Smooth muscle cell of the brain vasculature (primary cell): ENCODE measurements at regions not wholly inside any gene's neighbourhood (a gene's known extent, or its start where the extent isn't known, plus 50 kb on each side); places are given as distances from the start of the nearest gene placed in this dataset.

Source experiments
- DNase-seq: peaks from one replicate; pipeline ENCODE4 v3.0.0-alpha.2; 2012; ENCODE audit warnings: low read depth, low spot score

DNA sequence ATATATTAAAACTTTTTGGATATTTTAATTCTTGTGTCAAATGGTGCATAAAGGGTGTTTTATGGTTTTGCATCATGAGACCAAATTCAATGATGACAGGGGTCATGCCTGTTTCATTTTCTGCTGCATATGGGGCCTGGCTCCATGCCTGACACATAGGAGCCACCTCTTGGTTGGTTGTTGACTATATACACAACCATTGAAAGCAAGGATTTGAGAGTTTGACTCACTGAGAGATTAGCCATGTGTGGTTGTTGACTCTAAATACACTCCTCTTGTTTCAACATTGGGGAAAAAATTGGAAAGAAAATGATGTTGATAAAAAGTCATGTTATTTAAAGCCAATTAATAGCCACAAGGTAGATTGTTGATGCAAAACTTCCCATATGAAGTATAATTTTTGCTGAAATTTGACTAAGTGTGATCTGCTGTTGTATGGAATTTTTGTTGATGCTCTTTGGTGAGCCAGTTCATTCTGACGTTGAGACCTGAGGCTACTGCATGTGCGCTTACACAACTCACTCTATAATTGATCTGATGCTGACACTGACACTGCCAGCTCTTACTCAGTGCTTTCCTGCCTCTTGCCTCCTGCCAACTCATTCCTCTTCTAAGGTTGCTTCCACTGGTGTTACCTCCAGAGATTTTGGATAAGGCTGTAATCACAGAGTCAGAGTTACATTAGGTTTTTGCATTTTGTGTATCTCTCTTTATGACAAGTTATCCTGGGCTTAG is 446.2 kb upstream of the SLC14A2 start:
- DNase-seq, result no peak

GRCh38 chr18:45169610-45170009 is 445.7 kb upstream of the SLC14A2 start:
- DNase-seq, result no peak

DNA sequence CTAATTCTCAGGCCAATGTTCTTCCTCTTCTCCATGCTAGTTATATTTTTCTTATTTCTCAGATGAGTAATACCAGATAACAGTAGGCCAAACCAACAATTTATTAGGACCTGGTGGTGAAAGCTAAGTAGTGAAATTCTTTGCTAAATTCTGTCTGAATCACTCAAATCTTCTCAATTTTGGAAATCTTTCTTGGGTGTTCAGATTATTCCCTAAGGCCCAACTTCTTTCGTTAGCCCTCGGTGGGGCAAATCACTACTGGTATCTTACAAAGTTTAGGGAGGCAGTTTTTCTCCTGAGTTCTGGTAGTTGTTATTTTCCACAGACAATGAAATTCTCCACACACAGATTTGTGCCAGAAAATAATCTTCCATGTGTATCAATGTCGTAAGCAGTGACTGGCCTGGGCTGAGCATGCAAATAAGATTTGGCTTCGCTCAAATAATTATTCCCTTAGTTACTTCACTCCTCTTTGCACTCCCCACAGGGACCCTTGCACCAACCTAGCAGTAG is 443.5 kb upstream of the SLC14A2 start:
- no peak for DNase-seq

- DNase-seq, result no peak
These were observed 441.9 kb upstream of the SLC14A2 start for GRCh38 chr18:45173327-45173726.

DNA sequence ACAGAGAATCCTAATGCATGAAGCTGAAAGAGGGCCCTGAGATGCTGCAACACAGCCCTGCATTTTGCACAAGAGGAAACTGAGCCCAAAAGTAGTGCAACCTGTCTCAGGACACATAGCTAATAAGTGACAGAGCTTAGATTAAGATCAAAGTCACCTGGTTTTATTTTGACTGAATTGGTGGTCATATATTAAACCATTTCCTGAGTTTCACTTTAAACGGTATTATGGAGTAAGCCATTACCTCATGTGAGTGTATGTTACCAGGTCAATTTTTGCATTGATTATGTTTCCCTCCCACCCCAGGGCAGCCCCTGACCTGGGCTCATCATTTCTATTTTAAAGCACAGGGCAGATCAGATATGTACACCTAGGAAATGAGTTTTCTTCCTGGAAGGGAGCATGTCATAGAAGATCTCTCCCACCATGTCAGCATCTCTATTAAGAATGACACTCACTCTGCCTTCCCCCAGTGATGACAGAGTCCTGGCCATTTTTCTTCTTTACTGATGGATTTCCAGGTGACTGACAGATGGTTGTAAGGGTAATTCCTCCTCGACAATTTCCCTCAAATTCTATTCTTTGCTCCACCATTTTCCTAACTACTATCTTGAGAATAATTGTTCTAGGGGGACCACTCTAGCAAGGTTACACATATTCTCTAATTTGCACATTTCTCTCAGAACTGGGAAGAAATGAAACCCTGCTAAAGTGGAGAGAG is 441.3 kb upstream of the SLC14A2 start:
- DNase-seq, result no peak

DNA sequence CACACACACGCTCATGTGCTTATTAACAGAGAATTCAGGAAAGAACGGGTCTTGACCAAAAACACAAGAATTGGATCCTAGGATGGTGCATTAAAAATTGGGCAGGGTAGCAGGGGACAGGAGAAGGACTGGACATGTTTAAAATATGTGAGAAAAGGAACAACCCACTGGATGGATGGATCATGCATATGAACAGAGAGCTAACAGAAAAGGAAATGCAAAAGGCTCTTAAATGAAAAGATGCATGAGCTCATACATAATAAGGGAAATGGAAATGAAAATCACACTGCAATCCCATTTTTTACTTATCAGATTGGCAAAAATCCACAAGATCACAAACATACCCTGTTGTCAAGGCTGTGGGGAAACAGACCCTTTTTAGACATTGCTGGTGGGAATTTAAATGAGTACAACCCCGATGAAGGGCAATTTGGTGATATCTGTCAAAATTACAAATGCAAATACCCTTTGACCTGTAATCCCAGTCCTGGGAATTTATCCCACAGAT is 440.6 kb upstream of the SLC14A2 start:
- DNase-seq, result no peak

- no peak for DNase-seq
These were observed 439.8 kb upstream of the SLC14A2 start for GRCh38 chr18:45175511-45175910.

- no peak for DNase-seq
These were observed 428.4 kb upstream of the SLC14A2 start for GRCh38 chr18:45186832-45187231.

DNA sequence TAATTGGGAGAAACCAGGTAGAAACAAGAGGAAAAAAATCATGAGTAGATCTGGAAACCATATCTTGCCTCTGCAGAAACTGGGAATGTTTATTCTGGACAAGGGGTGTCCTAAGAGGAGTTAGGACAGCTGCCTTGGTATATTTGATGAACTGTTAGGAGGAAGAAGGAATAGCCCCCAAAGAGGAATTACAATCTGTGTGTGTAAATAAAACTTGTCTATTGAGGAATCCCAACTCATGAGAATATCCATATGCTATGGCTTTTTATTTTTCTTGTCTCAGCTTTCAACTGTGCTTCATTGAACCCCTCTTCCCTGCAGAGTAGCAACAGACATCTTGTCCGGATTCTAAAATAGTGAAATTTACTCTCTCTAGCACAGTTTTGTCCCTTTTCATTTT is 423.5 kb upstream of the SLC14A2 start:
- DNase-seq, result no peak

DNA sequence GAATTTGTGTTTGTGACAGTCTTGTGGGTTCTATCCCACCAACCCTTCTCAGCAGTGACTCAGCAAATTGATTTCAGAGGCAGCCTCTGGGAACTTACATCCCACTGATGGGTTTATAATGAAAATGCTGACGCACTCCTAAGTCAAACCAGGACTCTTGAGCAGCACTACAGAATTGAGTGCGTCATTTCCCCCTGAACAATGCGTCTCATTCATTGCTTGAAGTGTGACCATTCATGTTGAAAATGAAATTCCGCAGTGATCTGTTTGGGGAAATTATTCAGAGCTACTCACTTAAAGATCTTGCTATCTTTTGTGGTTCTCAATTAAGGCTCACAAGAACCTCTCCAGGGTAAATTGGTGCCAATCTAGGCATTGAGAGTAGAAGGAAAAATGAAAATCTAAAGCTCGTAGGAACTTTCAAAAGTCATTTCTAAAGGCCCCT is 417.7 kb upstream of the SLC14A2 start:
- no peak for DNase-seq

- no peak for DNase-seq
These were observed 416.8 kb upstream of the SLC14A2 start for GRCh38 chr18:45198526-45198925.

DNA sequence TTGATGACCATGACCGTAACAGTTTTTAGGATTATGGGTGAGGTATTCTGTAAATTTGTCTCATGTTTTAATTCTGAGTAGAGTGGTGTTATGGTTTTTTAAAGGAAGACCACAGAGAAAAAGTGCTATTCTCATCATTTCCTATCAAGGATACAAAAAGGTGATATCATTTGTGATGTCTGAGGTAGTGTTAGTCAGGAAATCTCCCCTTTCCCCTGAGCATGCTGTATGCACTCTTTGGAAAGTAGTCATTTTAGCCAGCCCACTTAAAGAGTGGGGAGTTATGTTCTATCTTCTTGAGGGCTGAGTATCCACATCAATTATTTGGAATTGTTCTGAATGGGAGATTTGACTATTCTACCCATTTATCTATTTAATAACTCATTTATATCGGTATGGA is 414.2 kb upstream of the SLC14A2 start:
- DNase-seq, result no peak

- no peak for DNase-seq
These were observed 413.8 kb upstream of the SLC14A2 start for GRCh38 chr18:45201489-45201888.

DNA sequence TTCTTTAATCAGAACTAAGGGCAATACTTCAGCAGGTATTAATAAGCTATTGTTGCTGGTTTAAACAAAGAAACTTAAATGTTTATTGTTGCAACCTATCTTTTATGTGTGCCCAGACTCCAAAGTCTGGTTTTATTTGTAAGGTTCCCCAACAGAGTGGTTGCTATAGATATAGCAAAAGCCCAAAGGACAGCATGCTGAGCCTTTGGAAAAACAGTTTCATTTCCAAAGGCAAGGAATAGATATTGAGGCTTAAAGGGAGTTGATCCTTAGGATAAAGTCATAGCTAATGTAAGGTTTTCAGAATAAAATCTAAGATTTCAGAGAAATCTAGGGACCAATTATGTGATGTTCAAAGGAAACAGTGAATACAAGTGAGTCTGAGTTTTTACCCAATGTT is 413.2 kb upstream of the SLC14A2 start:
- no peak for DNase-seq

- no peak for DNase-seq
These were observed 411.6 kb upstream of the SLC14A2 start for GRCh38 chr18:45203677-45204076.

- no peak for DNase-seq
These were observed 407.9 kb upstream of the SLC14A2 start for GRCh38 chr18:45207328-45207727.

DNA sequence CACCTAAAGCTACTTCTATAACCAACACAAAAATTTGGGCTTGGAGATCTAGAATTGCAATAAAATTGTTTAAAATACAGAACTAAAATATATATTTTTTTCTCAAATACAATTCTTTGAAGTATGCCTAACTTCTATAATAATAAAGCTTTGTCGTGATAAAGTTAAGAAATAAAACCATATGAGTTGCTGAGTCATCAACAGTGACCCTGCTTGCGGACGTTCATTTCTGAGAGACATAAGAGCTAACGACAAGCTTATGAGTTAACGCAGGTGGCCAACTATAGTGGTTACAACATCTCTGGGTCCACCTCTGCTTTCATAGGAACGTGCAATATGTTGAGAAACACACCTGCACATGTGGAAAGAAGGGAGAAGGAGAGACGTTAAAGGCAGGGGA is 407.1 kb upstream of the SLC14A2 start:
- no peak for DNase-seq

DNA sequence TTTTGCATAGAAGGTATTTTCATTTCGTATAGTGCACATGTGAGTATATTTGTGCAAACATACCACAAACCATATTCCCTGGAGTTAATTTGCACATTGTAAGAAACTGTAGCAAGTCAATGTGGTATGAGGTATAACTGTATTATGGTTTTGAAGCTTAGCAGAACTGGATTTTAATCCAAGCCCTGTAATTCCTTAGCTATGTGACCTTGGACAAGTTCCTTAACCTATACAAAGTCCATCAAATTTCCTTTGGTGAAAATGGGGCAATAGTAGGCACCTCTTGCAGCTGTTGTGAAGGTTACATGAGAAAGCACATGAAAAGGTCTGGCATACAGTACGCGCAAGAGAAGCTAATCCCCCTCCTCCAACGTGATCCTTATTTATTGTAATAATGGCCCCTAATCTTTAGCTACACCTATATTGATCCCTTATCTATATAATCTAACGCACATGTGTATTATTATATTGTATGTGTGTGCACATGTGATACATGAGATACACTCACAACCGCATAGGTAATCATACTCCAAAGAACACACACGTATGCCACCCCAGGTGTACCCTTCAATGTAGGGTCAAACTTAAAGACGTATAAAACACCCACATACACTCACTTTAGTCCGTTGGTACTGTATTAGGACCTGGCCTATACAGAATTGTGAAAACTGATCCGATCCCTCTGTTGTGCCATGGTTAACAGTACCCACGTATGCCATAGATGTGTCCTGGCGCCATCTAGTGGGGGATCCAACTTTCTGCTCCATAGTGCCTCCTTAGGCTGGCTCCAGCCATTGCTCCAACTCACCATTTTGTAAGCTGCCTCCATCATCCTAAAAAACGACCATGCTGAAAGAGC is 402.9 kb upstream of the SLC14A2 start:
- DNase-seq, result peak; percentile 53

GRCh38 chr18:45213040-45213333 is 402.3 kb upstream of the SLC14A2 start:
- DNase-seq, result no peak

DNA sequence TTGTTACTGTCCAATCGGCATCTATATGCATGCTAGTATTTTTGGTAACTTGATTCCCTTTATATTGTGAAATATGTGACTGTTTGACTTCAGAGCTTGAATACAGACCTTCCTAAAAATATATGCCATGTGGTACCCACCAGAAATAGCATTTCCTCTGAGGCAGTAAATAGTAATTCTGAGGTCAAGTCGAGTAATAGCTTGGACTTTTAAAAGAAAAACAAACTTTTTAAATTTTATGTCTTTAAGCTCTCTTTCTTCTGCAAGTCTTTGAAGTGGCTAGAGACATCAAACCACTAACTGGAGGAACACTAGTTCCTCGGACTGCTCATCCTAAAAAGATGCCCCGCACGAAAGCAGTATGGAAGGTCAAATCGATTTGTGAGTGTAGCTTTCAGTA is 396.8 kb upstream of the SLC14A2 start:
- no peak for DNase-seq

DNA sequence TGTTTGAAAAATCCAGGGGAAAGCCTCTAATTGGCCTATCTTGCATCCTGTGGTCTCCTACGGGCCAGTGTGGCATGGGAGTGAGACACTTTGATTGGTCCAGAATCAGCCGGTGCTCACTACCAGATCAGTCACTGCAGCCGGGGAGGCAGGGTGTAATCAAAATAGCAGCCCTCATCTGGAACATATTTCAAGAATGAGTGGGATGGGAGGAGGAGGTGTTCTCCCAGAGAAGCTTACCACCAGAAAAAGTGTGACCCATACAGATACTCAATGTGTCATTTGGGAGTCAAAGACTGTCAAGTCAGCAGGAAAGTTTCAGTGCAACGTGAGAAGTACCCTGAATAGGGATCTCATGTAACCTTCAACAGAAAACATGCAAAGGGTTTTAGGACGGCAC is 393.9 kb upstream of the SLC14A2 start:
- no peak for DNase-seq

DNA sequence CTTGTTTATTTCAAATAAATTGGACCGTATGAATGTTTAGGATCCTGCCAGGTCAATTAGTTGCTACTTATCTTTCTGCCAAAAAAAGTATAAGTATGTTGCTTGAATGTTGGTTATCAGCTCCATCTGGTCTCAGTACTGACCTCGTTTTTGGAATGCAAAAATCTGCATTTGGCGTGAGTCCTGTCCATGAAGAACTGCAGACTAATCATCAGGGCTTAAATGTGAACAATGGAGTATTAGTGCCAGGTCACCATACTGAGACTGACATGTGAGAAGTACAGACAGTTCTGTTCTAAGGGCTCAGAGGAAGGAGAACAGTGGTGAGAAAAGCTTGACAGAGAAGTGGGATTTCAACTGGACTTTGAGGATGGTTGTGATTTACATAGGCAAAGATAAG is 393.1 kb upstream of the SLC14A2 start:
- DNase-seq, result no peak
